ENCODE measurements at regions not wholly inside any gene's neighbourhood (a gene's known extent, or its start where the extent isn't known, plus 50 kb on each side); places are given as distances from the start of the nearest gene placed in this dataset.
"Not testable (repeated sequence)": the region's sequence is repeated elsewhere in the genome, so short reads cannot be mapped to it uniquely, and the experiment has no call there.

DNA sequence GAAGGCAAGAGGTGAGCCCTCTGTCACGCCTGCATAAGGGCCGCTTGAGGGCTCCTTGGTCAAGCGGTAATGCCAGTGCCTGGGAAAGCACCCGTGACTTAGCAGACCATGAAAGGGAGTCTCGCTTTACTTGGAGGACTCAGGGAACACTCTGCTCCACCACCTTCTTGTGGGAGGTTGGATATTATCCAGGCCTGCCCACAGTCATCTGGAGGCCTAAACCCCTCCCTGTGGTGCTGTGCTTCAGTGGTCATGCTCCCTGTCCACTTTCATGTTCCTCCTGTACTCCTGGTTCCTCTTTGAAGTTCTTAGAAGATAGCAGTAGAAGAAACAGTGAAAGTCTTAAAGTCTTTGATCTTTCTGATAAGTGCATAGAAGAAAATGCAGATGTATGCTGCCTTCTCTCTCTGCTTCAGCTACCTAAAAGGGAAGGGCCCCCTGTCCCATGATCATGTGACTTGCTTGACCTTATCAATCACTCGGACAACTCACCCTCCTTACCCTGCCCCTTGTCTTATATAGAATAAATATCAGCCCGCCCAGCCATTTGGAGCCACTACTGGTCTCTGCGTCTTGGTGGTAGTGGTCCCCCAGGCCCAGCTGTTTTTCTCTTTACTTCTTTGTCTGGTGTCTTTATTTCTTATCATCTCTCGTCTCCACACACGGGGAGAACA lies 76.8 kb upstream of the GRIN2A start:
- in situ Hi-C loops (cut with MboI; ENCODE audit: low pct_unique_long_range_greater_than_20kb, low sequenced_read_pairs, unreplicated experiment) = loop anchor here (5.0 to 10.0 kb wide), 2 partner anchors 253 to 476 kb away; no protein-coding TSS in a partner anchor
- DNase-seq (ENCODE audit: low spot score) = not testable (repeated sequence)
- TF ChIP-seq, protein P1, sequence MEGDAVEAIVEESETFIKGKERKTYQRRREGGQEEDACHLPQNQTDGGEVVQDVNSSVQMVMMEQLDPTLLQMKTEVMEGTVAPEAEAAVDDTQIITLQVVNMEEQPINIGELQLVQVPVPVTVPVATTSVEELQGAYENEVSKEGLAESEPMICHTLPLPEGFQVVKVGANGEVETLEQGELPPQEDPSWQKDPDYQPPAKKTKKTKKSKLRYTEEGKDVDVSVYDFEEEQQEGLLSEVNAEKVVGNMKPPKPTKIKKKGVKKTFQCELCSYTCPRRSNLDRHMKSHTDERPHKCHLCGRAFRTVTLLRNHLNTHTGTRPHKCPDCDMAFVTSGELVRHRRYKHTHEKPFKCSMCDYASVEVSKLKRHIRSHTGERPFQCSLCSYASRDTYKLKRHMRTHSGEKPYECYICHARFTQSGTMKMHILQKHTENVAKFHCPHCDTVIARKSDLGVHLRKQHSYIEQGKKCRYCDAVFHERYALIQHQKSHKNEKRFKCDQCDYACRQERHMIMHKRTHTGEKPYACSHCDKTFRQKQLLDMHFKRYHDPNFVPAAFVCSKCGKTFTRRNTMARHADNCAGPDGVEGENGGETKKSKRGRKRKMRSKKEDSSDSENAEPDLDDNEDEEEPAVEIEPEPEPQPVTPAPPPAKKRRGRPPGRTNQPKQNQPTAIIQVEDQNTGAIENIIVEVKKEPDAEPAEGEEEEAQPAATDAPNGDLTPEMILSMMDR (IDR thresholded peaks at IDR 0.05; ENCODE audit: extremely low read depth, insufficient read depth, missing control alignments) = peak; percentile 29

DNA sequence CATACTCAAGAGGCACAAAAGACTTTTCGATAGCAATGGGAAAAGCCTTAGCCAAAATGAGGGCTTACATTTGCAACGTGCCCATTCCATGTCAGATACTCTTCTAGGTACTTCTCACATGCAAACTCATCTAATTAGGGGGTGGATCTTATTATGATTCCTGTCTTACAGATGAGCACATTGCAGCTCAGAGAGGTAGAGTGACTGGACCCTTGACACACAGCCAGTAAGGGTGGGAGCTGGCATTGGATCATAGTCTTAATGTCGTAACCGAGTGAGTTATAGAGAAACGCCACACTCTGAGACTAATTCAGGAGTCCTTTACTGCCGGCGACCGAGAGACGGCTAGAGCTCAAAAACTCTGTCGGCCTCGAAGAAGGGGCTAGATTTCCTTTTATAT lies 78.8 kb upstream of the GRIN2A start:
- TF ChIP-seq, protein P1 (IDR thresholded peaks at IDR 0.05; ENCODE audit: extremely low read depth, insufficient read depth, missing control alignments) = no peak
- DNase-seq (ENCODE audit: low spot score) = no peak
- in situ Hi-C loops (cut with MboI; ENCODE audit: low pct_unique_long_range_greater_than_20kb, low sequenced_read_pairs, unreplicated experiment) = no loop called here

DNA sequence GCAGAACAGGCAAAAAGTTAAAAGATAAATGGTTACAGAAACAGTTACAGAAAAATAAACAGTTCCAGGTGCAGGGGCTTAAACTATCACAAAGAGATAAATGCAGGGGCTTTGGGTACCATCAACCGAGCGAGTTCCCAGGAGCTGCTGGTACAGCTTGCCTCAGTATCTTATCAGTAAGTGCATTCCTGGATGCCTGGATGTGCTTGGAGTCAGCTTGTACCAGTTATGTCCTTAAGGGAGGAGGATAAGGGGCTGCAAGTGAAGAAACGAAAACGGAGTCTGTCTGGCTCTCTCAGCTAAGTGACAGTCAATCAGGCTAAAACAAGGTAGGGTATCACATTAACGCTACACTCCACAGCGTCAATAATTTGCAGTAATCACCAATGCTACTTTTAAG lies 79.3 kb upstream of the GRIN2A start:
- in situ Hi-C loops (cut with MboI; ENCODE audit: low pct_unique_long_range_greater_than_20kb, low sequenced_read_pairs, unreplicated experiment); DNase-seq (ENCODE audit: low spot score): not testable (repeated sequence)

DNA sequence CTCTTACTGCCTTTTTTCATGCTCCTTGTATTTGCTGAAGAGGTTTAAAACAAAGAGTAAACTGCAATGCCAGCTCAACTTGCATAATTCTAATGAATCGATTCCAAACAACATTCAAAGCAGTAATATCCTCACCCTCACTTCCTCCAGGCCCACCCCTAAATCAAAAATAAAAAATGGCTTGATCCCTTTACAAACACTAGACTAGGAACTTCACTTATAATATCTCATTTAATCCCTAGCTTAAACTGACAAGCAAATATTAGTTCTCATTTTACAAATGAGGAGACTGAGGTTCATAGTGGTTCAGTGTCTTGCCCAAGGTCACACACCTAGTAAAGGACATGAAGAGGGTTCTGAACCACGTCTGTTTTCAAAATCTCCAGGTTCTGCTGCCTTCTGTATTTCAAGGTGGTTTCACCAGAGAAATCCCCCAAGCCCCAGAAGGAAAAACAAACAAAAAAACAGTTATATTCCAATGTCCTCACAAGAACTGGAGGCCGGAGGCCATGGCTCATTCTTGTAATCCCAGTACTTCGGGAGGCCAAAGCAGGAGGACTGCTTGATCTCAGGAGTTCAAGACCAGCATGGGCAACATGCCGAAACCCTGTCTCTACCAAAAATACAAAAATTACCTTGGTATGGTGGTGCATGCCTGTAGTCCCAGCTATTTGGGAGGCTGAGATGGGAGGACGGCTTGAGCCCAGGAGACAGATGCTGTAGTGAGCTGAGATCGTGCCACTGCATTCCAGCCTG lies 80.3 kb upstream of the GRIN2A start:
- no peak for DNase-seq (ENCODE audit: low spot score)
- TF ChIP-seq, protein P1 (IDR thresholded peaks at IDR 0.05; ENCODE audit: extremely low read depth, insufficient read depth, missing control alignments) = no peak
- in situ Hi-C loops (cut with MboI; ENCODE audit: low pct_unique_long_range_greater_than_20kb, low sequenced_read_pairs, unreplicated experiment) = no loop called here

DNA sequence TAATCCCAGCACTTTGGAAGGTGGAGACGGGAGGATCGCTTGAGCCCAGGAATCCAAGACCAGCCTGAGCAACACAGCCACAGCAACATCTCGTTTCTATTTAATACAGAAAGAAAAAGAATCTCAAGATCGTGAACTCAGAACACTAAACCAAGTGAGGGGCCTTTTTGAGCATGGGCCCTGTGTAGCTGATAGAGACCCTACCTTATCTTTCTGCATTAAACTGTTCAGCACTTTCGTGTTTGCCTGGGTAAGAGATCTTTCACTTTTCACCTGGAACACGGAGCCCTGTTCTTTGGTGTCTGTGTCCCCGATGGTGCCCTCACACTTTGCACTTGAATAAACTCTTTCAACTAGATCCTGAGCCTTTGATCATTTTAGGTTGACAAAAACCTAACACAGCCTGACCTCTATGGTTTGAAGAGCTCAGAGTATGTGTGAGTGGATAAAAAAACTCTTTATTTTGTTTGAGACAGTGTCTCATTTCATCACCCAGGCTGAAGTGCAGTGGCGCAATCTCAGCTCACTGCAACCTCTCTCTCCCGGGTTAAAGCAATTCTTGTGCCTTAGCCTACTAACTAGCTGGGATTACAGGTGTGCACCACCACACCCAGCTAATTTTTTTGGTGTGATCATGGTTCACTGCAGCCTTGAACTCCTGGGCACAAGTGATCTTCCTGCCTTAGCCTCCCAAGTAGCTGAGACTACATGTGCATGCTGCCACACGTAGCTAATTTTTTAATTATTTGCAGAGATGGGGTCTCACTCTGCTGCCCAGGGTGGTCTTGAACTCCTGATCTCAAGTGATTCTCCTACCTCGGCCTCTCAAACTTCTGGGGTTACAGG lies 83.8 kb upstream of the GRIN2A start:
- TF ChIP-seq, protein P1 (IDR thresholded peaks at IDR 0.05; ENCODE audit: extremely low read depth, insufficient read depth, missing control alignments) = no peak
- in situ Hi-C loops (cut with MboI; ENCODE audit: low pct_unique_long_range_greater_than_20kb, low sequenced_read_pairs, unreplicated experiment) = no loop called here
- DNase-seq (ENCODE audit: low spot score) = no peak

DNA sequence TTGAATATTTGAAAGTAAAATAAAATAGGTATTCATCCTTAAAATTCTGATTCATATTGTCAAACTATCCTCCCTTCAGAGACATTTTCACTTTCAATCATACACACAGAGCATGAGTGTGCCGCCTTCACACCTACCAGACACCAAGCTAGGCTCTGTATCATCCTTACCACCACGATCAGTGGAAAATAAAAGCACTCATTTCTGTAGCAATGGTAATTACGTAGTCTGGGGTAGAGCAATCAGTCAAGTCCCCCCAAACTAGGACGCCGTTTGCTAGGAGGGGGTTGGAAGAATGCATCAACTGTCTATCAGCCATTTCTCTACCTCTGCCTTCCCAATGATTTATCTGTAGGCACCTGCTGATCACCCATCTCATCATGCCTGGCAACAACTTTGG lies 84.6 kb upstream of the GRIN2A start:
- in situ Hi-C loops (cut with MboI; ENCODE audit: low pct_unique_long_range_greater_than_20kb, low sequenced_read_pairs, unreplicated experiment) = no loop called here
- peak; percentile 51 for DNase-seq (ENCODE audit: low spot score)
- TF ChIP-seq, protein P1 (IDR thresholded peaks at IDR 0.05; ENCODE audit: extremely low read depth, insufficient read depth, missing control alignments) = no peak

All from GM13977 (cell line).